Sigmoid colon (tissue), 6 donors: ENCODE measurements at regions not wholly inside any gene's neighbourhood (a gene's known extent, or its start where the extent isn't known, plus 50 kb on each side); places are given as distances from the start of the nearest gene placed in this dataset.

Experiments used
- DNase-seq: peaks from one replicate; pipeline ENCODE4 v3.0.0-alpha.2; 2019
- H3K27ac ChIP-seq, 4 donors: fragments of 200-600 bp; sonication (generic); one replicate each; pipeline ENCODE4 v1.5.1; 2016 to 2019; ENCODE audit warnings: mild to moderate bottlenecking in 1 of 4
- H3K27me3 ChIP-seq, 3 donors: fragments of 200-600 bp; sonication (generic); one replicate each; pipeline ENCODE4 v1.5.1; 2019; ENCODE audit warnings: mild to moderate bottlenecking in 1 of 3
- H3K36me3 ChIP-seq, 4 donors: fragments of 200-600 bp; sonication (generic); one replicate each; pipeline ENCODE4 v1.5.1; 2016 to 2019
- H3K4me1 ChIP-seq, 4 donors: fragments of 200-600 bp; sonication (generic); one replicate each; pipeline ENCODE4 v1.5.1; 2017 to 2019
- H3K4me3 ChIP-seq, 4 donors: fragments of 200-600 bp; sonication (generic); one replicate each; pipeline ENCODE4 v1.5.1; 2017 to 2019; ENCODE audit warnings: mild to moderate bottlenecking in 2 of 4, moderate library complexity in 1 of 4
- H3K9me3 ChIP-seq, 4 donors: fragments of 200-600 bp in 3 of 4; sonication (generic) in 3 of 4; one replicate each; pipeline versions ENCODE4 v1.5.1 to v1.6.1; 2013 to 2019
- CTCF ChIP-seq, 4 experiments: fragments of 450-650 bp in 3 of 4; fragments of 200-600 bp in 1 of 4; IDR thresholded peaks; one replicate each; pipeline ENCODE4 v1.5.1; 2016 to 2019; ENCODE audit warnings: antibody characterized with exemption in 4 of 4, mild to moderate bottlenecking in 3 of 4, moderate library complexity in 2 of 4
- EP300 ChIP-seq, 4 donors: sonication (generic); formaldehyde crosslinking; IDR thresholded peaks; one replicate each; pipeline ENCODE4 v1.6.1; 2017; ENCODE audit warnings: antibody characterized with exemption in 4 of 4
- POLR2A ChIP-seq, 2 donors: fragments of 450-650 bp; IDR thresholded peaks; one replicate each; pipeline ENCODE4 v1.6.1; 2016; ENCODE audit warnings: antibody characterized with exemption in 2 of 2, mild to moderate bottlenecking in 2 of 2, moderate library complexity in 2 of 2
- POLR2AphosphoS5 ChIP-seq, 4 donors: sonication (generic); formaldehyde crosslinking; IDR thresholded peaks; one replicate each; pipeline ENCODE4 v1.6.1; 2017; ENCODE audit warnings: antibody characterized with exemption in 4 of 4
- WGBS, 2 donors: extraction: QIAGEN DNeasy Blood & Tissue Kit; methylation state at CpG; one replicate each; pipeline ENCODE4 v1.1.7; 2013; 5-methylcytosine and 5-hydroxymethylcytosine counted together
- intact Hi-C: fragments of 100-400 bp; cut with DNase I; formaldehyde crosslinking; loops from one replicate; pipeline ENCODE4 v1.15.1; 2023
- donor health status: healthy with polysubstance abuse.
- donor health status: healthy.

GRCh38 chr5:147956064-147956841 is 49.9 kb upstream of the C5orf46 start:
- intact Hi-C loops: no loop called here

More at GRCh38 chr5:147956064-147956841, 49.9 kb upstream of the C5orf46 start:
- no peak overlapping the region for H3K4me3 ChIP-seq
- no peaks in the 10 kb centered on the region for H3K27me3 ChIP-seq
- H3K9me3 ChIP-seq: no peaks in the 10 kb centered on the region
- no peaks in the 10 kb centered on the region for H3K4me1 ChIP-seq
- H3K36me3 ChIP-seq: no peaks in the 10 kb centered on the region
- 71 to 75% methylated on average over 1 of the region's 1 CpG for WGBS, 2 donors
- no peak for DNase-seq
- TF ChIP-seq POLR2A (IDR thresholded peaks at IDR 0.05): no peak
- TF ChIP-seq CTCF (IDR thresholded peaks at IDR 0.05): no peak
- TF ChIP-seq POLR2AphosphoS5 (IDR thresholded peaks at IDR 0.05): no peak
- TF ChIP-seq EP300 (IDR thresholded peaks at IDR 0.05): no peak
- no peak overlapping the region for H3K27ac ChIP-seq
